Left lobe of liver (tissue), 2 donors: ENCODE measurements at regions not wholly inside any gene's neighbourhood (a gene's known extent, or its start where the extent isn't known, plus 50 kb on each side); places are given as distances from the start of the nearest gene placed in this dataset.
"Not testable (repeated sequence)": the region's sequence is repeated elsewhere in the genome, so short reads cannot be mapped to it uniquely, and the experiment has no call there.

ENCODE experiments used
- ATAC-seq: fragments of 200-7000 bp; cut with Tn5 transposase; one replicate; pipeline ENCODE4 v1.9.1; 2020; ENCODE audit warnings: mild to moderate bottlenecking, moderate library complexity
- DNase-seq: peaks from one replicate; pipeline ENCODE4 v3.0.0-alpha.2; 2020; ENCODE audit warnings: low spot score
- donor health status: DM: no; HTN: no; CAD: no; lungs with moderate emphysema.
- donor health status: DM: no; HTN: yes; CAD: no.

DNA sequence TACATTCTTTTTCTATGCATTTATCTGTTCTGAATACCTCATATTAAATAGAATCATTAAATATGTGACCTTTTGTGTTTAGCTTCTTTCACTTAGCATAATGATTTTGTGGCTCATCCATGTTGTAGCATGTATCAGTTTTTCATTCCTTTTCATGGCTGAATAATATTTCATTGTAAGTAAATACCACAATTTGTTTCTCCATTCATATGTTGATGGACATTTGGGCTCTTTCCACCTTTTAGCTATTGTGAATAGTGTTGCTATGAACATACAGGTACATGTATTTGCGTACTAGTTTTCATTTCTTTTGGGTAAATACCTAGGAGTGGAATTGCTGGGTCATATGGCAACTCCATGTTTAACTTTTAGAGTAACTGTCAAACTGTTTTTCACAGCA is 85.1 kb downstream of the GNL3L start:
- no peak for ATAC-seq
- DNase-seq: no peak

DNA sequence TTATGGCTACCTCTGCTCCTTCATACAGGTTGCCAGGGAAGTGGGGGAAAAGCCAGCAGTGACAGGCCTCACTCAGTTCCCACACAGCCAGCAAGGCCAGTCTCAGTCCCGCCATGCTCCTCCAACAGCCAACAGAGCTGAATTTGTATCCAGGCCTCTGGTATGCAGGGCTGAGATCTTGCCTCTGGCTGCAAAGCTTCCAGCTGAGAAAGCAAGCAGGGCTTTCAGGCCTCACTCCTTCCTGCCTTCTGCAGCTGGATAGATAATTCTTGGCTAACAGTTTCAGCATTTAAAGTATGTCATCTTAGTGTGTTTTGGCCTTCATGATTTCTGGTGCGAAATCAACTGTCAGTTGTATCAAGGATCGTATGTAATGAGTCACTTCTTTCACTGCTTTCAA is 103.6 kb downstream of the GNL3L start:
- ATAC-seq: no peak
- DNase-seq: no peak

DNA sequence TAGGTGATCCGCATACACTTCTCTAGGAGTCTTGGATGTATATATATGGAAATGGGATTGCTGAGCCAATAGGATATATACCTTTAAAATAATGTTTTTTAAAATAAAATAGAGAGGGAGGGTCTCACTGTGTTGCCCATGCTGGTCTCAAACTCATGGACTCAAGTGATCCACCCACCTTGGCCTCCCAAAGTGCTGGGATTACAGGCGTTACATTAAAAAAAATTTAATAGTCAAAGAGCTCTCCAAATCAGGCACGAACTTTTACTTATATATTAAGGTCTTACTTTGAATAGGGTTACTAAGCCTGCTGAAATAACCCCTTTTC is 109.0 kb downstream of the GNL3L start:
- DNase-seq (no peak), ATAC-seq (no peak)

DNA sequence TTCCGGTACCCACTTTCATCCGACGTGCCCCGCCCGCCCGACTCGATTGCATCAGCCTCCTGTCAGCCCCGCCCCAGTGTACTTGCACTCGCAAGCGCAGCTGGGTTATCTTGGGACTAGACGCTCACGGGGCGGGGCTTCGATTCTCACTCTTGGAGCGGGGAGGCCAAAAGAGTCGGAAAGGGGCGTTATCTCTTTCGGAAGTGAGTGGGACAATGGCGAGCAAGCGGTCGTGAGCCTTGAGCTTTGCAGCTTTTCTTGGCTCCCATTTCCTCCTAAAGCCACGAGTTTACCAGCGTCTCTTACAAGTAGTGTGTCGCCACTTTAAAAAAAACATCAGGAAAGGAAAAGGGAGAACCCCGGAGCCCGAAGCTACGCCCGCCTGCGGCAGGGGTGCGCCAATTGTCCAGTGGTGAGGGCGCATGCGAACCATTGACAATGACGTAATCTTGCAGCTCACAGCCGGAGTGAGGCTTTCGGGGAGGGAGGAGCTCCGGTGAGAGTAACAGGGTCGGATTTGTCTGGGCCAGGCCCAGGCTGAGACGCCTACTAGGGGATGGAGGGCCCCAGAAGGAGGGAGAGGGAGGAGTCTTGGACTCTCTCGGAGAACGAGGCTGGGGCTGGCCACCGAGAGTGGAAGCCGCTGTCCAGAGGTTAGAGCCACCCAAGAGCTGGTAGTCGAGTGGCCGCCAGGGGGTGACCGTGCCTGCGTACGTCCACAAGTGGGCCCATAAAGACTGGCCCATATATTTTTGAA is 109.5 kb downstream of the GNL3L start:
- peak; percentile 89 for ATAC-seq
- DNase-seq: peak; percentile 90

DNA sequence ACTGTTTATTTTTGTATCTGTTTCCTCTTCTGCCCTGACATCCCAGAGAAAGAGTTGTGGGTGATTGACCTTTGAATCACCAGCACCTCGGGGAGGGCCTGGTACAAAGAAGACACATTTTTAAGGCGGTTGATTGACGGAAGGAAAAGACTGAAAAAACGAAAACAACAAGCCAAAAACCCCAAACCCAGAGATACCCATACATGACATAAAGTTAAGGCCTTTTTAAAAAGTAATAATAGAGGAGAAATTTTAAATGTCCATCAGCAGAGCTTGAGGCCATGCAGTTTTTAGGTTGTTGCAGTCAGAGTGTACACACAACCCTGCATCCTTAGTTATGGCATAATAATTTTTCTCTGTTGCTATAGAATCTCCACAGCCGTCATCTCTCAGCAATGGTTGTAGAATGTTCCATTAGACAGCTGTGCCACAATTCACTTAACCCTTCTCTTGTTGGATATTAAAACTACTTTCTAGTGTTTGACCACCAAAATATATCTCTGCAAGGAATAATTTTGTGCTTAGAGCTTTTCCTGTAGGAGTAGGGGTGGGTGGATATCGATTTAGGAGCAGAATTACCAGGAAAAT is 110.2 kb downstream of the GNL3L start:
- ATAC-seq (no peak), DNase-seq (no peak)

DNA sequence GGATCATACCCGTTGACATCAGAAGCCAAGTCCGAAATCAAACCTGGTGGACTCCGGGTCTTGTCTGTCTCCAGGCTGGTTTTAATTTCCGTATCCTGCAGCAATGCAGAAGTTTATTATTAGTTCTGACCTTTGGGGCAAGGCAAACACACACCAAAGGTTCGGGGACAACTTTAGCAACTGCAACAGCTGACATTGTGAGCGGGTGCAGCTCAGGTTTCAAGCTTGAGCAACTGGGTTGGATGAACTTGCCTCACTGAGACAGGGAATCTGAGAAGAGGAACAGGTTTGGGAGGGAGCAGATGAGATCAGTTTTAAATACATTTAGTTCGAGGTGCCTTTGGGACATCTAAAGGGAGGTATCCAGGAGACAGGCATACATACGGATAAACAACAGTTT is 110.7 kb downstream of the GNL3L start:
- DNase-seq (peak; percentile 72), ATAC-seq (peak; percentile 42)

DNA sequence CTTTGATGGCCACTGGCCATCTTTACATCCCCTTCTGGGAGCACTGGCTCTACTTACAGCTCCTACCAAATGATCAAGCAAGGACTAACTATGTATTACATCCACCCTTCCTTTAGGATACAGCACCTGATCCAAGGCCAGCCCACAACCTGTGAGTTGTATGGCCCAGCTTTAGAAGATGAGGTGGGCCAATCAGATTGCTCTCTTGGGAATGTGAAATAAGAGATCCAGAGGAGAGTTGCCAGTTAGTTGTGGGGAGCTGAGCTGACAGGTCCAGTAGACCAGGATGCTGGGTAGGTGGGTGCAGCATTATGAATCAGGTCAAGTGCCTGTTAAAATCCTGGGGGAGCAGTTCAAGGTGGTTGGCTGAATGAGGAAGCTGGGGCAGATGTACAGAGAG is 111.5 kb downstream of the GNL3L start:
- ATAC-seq: no peak
- DNase-seq: no peak

DNA sequence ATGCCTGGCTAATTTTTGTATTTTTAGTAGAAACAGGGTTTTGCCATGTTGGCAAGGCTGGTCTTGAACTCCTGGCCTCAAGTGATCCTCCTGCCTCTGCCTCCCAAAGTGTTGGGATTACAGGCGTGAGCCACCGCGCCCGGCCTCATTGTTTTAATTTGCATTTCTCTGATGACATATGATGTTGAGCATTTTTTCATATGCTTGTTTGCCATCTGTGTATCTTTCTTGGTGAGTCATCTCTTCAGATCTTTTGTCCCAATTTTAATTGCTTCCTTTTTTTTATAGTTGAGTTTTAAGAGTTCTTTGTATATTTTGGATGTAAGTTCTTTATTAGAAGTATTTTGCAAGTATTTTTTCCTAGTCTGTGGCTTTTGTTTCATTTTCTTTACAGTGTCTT is 117.6 kb downstream of the GNL3L start:
- ATAC-seq, DNase-seq: not testable (repeated sequence)

DNA sequence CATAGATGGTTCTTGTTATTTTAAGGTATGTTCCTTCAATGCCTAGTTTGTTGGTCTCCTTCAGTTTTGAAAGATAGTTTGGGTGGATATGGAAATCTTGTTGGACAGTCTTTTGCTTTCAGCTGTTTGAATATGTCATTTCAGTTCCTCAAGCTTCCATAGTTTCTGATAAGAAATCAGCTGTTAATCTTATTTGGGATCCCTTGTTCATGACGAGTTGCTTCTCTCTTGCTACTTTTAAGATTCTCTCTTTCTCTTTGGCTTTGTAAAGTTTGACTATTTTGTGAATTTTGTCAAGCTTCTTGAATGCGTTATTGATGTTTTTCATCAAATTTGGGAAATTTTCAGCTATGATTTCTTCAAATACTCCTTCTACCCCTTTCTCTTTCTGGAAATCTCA is 129.5 kb downstream of the GNL3L start:
- ATAC-seq: no peak
- no peak for DNase-seq

DNA sequence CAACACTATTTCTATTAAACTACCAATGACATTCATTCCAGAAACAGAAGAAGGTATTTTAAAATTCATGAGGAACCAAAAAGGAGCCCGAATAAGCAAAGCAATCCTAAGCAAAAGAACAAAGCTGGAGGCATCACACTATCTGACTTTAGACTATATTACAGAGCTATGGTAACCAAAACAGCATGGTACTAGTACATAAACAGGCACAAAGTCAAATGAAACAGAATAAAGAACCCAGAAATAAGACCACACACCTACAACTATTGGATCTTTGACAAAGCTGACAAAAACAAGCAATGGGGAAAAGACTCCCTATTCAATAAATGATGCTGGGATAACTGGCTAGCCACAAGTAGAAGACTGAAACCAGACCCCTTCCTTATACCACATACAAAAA is 122.3 kb downstream of the ITIH6 start:
- no peak for ATAC-seq
- DNase-seq: no peak

DNA sequence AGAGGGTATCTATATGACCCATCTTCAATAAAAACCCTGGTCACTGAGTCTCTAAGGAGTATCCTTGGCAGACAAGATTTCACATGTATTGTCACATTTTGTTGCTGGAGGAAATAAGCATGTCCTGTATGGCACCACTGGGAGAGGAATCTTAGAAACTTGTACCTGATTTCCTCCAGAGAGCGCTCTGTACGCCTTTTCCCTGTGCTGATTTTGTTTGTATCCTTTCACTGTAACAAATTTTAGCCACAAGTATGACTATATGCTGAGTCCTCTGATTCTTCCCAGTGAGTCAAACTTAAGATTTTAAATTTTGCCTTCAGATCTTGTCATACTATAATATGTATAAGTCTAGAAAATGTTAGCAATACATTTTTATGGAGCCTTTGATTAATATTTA is 102.8 kb downstream of the ITIH6 start:
- DNase-seq (no peak), ATAC-seq (peak; percentile 72)

DNA sequence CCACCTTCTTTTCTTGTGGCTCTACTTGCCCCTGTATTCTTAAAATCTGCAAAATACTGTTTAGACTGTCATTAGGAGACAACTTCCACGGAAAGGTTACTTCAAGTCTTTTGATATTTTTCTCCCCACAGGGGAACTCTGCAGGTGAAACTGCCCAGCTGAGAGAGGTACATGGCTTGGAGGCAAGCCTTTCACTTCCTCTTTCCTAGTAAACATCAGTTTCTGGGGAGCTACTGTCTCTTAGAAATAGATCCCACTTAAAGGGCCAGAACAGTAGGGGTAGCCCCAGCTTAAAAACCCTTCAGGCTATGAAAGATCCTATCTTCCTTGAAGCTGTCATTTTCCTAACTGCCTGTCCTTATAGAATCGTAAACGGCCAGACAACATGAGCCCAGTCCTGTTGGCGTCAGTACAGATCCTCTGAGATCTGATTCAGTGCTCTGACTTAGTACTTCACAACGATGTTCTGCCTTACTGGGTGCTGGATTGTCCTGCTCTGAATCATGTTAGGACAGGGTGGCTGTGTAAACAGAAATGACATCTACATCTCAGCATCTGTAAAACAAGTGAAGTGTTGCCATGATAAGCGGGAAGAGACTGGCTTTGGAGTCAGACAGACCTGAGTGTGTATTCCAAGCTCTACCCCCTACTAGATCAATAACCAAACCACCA is 102.1 kb downstream of the ITIH6 start:
- DNase-seq (no peak), ATAC-seq (no peak)
